ENCODE measurements at regions not wholly inside any gene's neighbourhood (a gene's known extent, or its start where the extent isn't known, plus 50 kb on each side); places are given as distances from the start of the nearest gene placed in this dataset.

DNA sequence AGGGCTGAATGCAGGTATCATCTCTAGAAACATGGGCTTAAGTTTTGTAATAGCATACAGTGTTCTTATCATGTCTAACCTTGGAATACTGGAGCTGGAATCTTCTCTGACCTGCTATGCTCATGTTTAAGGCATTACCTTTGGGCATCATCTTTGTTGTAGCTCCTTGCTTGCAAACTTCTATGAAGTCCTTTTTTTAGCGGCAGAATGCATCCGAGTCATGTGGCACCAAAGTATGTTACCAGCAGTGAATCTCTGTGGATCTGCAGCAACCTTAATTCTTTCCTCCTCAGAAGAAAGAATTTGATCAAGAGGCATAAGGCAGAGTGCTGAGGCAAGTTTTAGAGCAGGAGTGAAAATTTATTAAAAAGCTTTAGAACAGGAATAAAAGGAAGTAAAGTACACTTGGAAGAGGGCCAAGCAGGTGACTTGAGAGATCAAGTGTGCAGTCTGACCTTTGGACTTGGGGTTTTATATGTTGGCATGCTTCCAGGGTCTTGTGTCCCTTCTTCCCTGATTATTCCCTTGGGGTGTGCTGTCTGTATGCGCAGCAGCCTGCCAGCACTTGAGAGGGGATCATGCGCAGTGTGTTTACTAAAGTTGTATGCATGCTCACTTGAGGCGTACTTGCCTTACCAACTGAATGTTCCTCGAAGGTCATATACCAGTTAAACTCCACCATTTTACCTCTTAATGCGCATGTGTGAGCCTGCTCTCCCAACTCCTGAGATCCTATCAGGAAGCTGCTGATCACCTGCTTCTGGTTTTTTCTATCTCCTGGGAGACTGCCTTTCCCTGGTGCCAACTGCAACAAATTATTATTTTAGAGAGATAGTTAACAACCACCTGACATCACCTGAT, 115.5 kb downstream of the LACC1 start:
- ATAC-seq = no peak
- TF ChIP-seq, protein P1, sequence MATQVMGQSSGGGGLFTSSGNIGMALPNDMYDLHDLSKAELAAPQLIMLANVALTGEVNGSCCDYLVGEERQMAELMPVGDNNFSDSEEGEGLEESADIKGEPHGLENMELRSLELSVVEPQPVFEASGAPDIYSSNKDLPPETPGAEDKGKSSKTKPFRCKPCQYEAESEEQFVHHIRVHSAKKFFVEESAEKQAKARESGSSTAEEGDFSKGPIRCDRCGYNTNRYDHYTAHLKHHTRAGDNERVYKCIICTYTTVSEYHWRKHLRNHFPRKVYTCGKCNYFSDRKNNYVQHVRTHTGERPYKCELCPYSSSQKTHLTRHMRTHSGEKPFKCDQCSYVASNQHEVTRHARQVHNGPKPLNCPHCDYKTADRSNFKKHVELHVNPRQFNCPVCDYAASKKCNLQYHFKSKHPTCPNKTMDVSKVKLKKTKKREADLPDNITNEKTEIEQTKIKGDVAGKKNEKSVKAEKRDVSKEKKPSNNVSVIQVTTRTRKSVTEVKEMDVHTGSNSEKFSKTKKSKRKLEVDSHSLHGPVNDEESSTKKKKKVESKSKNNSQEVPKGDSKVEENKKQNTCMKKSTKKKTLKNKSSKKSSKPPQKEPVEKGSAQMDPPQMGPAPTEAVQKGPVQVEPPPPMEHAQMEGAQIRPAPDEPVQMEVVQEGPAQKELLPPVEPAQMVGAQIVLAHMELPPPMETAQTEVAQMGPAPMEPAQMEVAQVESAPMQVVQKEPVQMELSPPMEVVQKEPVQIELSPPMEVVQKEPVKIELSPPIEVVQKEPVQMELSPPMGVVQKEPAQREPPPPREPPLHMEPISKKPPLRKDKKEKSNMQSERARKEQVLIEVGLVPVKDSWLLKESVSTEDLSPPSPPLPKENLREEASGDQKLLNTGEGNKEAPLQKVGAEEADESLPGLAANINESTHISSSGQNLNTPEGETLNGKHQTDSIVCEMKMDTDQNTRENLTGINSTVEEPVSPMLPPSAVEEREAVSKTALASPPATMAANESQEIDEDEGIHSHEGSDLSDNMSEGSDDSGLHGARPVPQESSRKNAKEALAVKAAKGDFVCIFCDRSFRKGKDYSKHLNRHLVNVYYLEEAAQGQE (IDR thresholded peaks at IDR 0.05; ENCODE audit: unreplicated experiment) = no peak

DNA sequence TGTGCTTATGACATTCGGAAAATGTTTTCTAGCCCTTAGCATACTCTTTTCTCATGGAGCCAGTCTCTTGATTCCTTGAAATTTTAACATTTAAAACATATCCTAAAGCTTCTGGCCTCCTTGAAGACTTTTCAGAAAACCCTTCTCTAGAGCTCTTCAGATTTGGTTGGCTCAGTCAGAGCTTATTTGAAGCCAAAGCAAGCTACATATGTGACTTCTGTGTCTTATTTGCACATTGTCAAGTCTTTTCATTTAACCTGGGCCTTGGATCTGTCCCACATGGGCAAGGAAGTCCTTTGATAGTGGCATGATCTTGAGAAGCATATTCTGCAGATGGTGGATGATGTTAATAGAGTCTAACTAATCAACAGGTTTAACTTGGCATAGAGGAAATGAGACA, 116.5 kb downstream of the LACC1 start:
- no peaks in the 10 kb centered on the region for H3K36me3 ChIP-seq (ENCODE audit: insufficient read depth)
- peaks cover 15% of the 10 kb centered on the region; the same call in 2 of the 3 replicates for H3K9me3 Mint-ChIP-seq
- H3K4me1 Mint-ChIP-seq = peaks cover 15% of the 10 kb centered on the region
- no peaks in the 10 kb centered on the region for H3K9me2 ChIP-seq (ENCODE audit: insufficient read depth)
- H3K4me3 ChIP-seq = no peak overlapping the region
- no peak overlapping the region for H3K27ac Mint-ChIP-seq
- peaks cover 13% of the 10 kb centered on the region for H3K4me1 ChIP-seq (ENCODE audit: insufficient read depth)
- H3K36me3 Mint-ChIP-seq (ENCODE audit: low read depth) = peaks cover 17% of the 10 kb centered on the region; the same call in 2 of the 3 replicates
- peaks cover 7% of the 10 kb centered on the region for H3K27me3 Mint-ChIP-seq (ENCODE audit: insufficient read depth, low read depth, poor library complexity)
- DNase-seq (ENCODE audit: low spot score) (no peak), ATAC-seq (no peak)
- no peak overlapping the region for H3K4me2 ChIP-seq
- H3K27ac ChIP-seq (ENCODE audit: low read depth) = no peak overlapping the region
- H4K20me1 ChIP-seq (replicated peaks; ENCODE audit: insufficient read depth) = no peaks in the 10 kb centered on the region
- no peak overlapping the region for H3K4me3 Mint-ChIP-seq
- no peak overlapping the region for H2AFZ ChIP-seq
- H3F3A ChIP-seq (replicated peaks; ENCODE audit: low read depth) = no peaks in the 10 kb centered on the region
- H3K79me2 ChIP-seq (replicated peaks; ENCODE audit: insufficient read depth) = no peaks in the 10 kb centered on the region
- no peaks in the 10 kb centered on the region for H3K27me3 ChIP-seq (ENCODE audit: insufficient read depth)
- TF ChIP-seq, protein P2, sequence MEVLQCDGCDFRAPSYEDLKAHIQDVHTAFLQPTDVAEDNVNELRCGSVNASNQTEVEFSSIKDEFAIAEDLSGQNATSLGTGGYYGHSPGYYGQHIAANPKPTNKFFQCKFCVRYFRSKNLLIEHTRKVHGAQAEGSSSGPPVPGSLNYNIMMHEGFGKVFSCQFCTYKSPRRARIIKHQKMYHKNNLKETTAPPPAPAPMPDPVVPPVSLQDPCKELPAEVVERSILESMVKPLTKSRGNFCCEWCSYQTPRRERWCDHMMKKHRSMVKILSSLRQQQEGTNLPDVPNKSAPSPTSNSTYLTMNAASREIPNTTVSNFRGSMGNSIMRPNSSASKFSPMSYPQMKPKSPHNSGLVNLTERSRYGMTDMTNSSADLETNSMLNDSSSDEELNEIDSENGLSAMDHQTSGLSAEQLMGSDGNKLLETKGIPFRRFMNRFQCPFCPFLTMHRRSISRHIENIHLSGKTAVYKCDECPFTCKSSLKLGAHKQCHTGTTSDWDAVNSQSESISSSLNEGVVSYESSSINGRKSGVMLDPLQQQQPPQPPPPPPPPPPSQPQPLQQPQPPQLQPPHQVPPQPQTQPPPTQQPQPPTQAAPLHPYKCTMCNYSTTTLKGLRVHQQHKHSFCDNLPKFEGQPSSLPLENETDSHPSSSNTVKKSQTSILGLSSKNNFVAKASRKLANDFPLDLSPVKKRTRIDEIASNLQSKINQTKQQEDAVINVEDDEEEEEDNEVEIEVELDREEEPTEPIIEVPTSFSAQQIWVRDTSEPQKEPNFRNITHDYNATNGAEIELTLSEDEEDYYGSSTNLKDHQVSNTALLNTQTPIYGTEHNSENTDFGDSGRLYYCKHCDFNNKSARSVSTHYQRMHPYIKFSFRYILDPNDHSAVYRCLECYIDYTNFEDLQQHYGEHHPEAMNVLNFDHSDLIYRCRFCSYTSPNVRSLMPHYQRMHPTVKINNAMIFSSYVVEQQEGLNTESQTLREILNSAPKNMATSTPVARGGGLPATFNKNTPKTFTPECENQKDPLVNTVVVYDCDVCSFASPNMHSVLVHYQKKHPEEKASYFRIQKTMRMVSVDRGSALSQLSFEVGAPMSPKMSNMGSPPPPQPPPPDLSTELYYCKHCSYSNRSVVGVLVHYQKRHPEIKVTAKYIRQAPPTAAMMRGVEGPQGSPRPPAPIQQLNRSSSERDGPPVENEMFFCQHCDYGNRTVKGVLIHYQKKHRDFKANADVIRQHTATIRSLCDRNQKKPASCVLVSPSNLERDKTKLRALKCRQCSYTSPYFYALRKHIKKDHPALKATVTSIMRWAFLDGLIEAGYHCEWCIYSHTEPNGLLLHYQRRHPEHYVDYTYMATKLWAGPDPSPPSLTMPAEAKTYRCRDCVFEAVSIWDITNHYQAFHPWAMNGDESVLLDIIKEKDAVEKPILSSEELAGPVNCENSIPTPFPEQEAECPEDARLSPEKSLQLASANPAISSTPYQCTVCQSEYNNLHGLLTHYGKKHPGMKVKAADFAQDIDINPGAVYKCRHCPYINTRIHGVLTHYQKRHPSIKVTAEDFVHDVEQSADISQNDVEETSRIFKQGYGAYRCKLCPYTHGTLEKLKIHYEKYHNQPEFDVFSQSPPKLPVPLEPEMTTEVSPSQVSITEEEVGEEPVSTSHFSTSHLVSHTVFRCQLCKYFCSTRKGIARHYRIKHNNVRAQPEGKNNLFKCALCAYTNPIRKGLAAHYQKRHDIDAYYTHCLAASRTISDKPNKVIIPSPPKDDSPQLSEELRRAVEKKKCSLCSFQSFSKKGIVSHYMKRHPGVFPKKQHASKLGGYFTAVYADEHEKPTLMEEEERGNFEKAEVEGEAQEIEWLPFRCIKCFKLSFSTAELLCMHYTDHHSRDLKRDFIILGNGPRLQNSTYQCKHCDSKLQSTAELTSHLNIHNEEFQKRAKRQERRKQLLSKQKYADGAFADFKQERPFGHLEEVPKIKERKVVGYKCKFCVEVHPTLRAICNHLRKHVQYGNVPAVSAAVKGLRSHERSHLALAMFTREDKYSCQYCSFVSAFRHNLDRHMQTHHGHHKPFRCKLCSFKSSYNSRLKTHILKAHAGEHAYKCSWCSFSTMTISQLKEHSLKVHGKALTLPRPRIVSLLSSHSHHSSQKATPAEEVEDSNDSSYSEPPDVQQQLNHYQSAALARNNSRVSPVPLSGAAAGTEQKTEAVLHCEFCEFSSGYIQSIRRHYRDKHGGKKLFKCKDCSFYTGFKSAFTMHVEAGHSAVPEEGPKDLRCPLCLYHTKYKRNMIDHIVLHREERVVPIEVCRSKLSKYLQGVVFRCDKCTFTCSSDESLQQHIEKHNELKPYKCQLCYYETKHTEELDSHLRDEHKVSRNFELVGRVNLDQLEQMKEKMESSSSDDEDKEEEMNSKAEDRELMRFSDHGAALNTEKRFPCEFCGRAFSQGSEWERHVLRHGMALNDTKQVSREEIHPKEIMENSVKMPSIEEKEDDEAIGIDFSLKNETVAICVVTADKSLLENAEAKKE (CRISPR knock-in tag; IDR thresholded peaks at IDR 0.05) = no peak
- TF ChIP-seq, protein P1 (IDR thresholded peaks at IDR 0.05; ENCODE audit: unreplicated experiment) = no peak
- TF ChIP-seq JUNB (IDR thresholded peaks at IDR 0.05; ENCODE audit: unreplicated experiment) = no peak
- no peak for TF ChIP-seq ZNF114 (CRISPR knock-in tag; IDR thresholded peaks at IDR 0.05)
- no peak for TF ChIP-seq STAT1 (IDR thresholded peaks at IDR 0.05; ENCODE audit: unreplicated experiment)
- no peak for TF ChIP-seq ZNF331 (CRISPR knock-in tag; IDR thresholded peaks at IDR 0.05; ENCODE audit: low read depth)

More for the DNA sequence above, 115.5 kb downstream of the LACC1 start:
- Histone ChIP-seq H2AFZ (no peak overlapping the region), H3K27ac (ENCODE audit: low read depth) (no peak overlapping the region), H3K4me3 (no peak overlapping the region), H3K4me2 (no peak overlapping the region), H3F3A (replicated peaks; ENCODE audit: low read depth) (no peaks in the 10 kb centered on the region), H3K27me3 (ENCODE audit: insufficient read depth) (no peaks in the 10 kb centered on the region), H3K36me3 (ENCODE audit: insufficient read depth) (no peaks in the 10 kb centered on the region), H3K79me2 (replicated peaks; ENCODE audit: insufficient read depth) (no peaks in the 10 kb centered on the region), H3K4me1 (ENCODE audit: insufficient read depth) (peaks cover 13% of the 10 kb centered on the region), H3K9me2 (ENCODE audit: insufficient read depth) (no peaks in the 10 kb centered on the region), H4K20me1 (replicated peaks; ENCODE audit: insufficient read depth) (no peaks in the 10 kb centered on the region)
- no peak for DNase-seq (ENCODE audit: low spot score)
- Mint-ChIP-seq H3K4me1 (peaks cover 22% of the 10 kb centered on the region), H3K27me3 (ENCODE audit: insufficient read depth, low read depth, poor library complexity) (peaks cover 7% of the 10 kb centered on the region), H3K9me3 (peaks cover 15% of the 10 kb centered on the region; the same call in 2 of the 3 replicates), H3K27ac (no peak overlapping the region), H3K4me3 (no peak overlapping the region), H3K36me3 (ENCODE audit: low read depth) (peaks cover 17% of the 10 kb centered on the region; the same call in 2 of the 3 replicates)
